ENCODE measurements at regions not wholly inside any gene's neighbourhood (a gene's known extent, or its start where the extent isn't known, plus 50 kb on each side); places are given as distances from the start of the nearest gene placed in this dataset.

- no peak for DNase-seq
- Histone ChIP-seq H3K27ac (no peak overlapping the region), H3K36me3 (no peaks in the 10 kb centered on the region), H3K4me1 (no peaks in the 10 kb centered on the region), H3K9me3 (no peaks in the 10 kb centered on the region), H3K4me3 (no peak overlapping the region), H3K27me3 (peaks cover 0 to 2% (median 0%) of the 10 kb centered on the region in 7 donors)
- 69 to 94% methylated on average over 1 of the region's 1 CpG for WGBS, 2 donors
- intact Hi-C loops (cut with DNase I) = loop anchor here in 1 of 10 donors (10.0 kb wide), 1 partner anchor 60 kb away; no protein-coding TSS in a partner anchor
- peak in 1 of 8 donors; percentile 58 for ATAC-seq
- TF ChIP-seq CTCF (IDR thresholded peaks at IDR 0.05) = no peak
Measured at GRCh38 chr9:99374793-99375192, 152.7 kb downstream of the SEC61B start.

GRCh38 chr9:99375481-99375880 lies 153.4 kb downstream of the SEC61B start:
- Histone ChIP-seq H3K9me3 (no peaks in the 10 kb centered on the region), H3K27me3 (peaks cover 0 to 2% (median 0%) of the 10 kb centered on the region in 7 donors), H3K4me3 (no peak overlapping the region), H3K27ac (no peak overlapping the region), H3K36me3 (no peaks in the 10 kb centered on the region), H3K4me1 (no peaks in the 10 kb centered on the region)
- intact Hi-C loops (cut with DNase I) = loop anchor here in 1 of 10 donors (10.0 kb wide), 1 partner anchor 59 kb away; no protein-coding TSS in a partner anchor
- no peak for ATAC-seq
- DNase-seq = no peak
- no peak for TF ChIP-seq CTCF (IDR thresholded peaks at IDR 0.05)
- WGBS, 2 donors = 65 to 77% methylated on average over 3 of the region's 3 CpGs

GRCh38 chr9:99377790-99378775 lies 156.0 kb downstream of the SEC61B start:
- Histone ChIP-seq H3K36me3 (no peaks in the 10 kb centered on the region), H3K9me3 (no peaks in the 10 kb centered on the region), H3K27ac (no peak overlapping the region), H3K4me1 (no peaks in the 10 kb centered on the region), H3K4me3 (no peak overlapping the region), H3K27me3 (peaks cover 0 to 2% (median 0%) of the 10 kb centered on the region in 7 donors)
- no peak for TF ChIP-seq CTCF (IDR thresholded peaks at IDR 0.05)
- WGBS, 2 donors = 76 to 79% methylated on average over 10 of the region's 10 CpGs
- DNase-seq (no peak), ATAC-seq (no peak)
- intact Hi-C loops (cut with DNase I) = loop anchor here in 1 of 10 donors (10.0 kb wide), 1 partner anchor 57 kb away; no protein-coding TSS in a partner anchor

GRCh38 chr9:99383536-99383935 lies 161.5 kb downstream of the SEC61B start:
- H3K4me1 ChIP-seq = peaks cover 0 to 6% (median 0%) of the 10 kb centered on the region in 9 donors
- no peaks in the 10 kb centered on the region for H3K27me3 ChIP-seq
- ATAC-seq = no peak
- H3K4me3 ChIP-seq = no peak overlapping the region
- no peak for DNase-seq
- no peak for TF ChIP-seq CTCF (IDR thresholded peaks at IDR 0.05)
- H3K27ac ChIP-seq = no peak overlapping the region
- WGBS, 2 donors = 26 to 28% methylated on average over 2 of the region's 2 CpGs
- intact Hi-C loops (cut with DNase I) = no loop called here
- no peaks in the 10 kb centered on the region for H3K9me3 ChIP-seq
- H3K36me3 ChIP-seq = no peaks in the 10 kb centered on the region
